GM19239 (cell line): ENCODE measurements at regions not wholly inside any gene's neighbourhood (a gene's known extent, or its start where the extent isn't known, plus 50 kb on each side); places are given as distances from the start of the nearest gene placed in this dataset.

Experiments
- DNase-seq: peaks from one replicate; pipeline ENCODE4 v3.0.0; 2011; ENCODE audit warnings: low spot score; ENCODE audit not compliant: insufficient read length
- FAIRE-seq: peaks from 2 replicates; lab custom pipeline; 2011; peaks lifted over from hg19 to GRCh38; lab: Jason Lieb, UNC

DNA sequence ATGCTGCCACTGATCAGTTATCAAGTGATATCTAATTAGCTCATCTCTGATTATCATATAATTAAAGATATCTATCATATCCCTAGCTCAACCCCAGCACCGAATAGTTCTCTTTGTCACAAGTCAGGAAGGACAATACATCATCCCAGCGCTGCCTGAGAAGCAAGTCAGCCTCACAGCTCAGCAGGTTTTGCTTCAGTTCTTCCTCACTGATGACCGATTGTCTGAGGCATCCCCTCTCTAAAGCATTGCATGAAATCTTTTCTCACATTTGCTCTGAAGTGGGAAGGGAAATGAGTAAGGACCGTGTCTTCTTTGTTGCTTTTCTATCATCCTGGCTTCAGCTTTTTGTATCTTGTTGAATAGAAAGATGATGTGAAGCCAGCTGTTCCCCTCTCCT is 247.9 kb downstream of the CMPK2 start:
- no peak for DNase-seq
- FAIRE-seq: no peak

GRCh38 chr2:6618201-6618600 is 247.5 kb downstream of the CMPK2 start:
- FAIRE-seq: no peak
- no peak for DNase-seq

GRCh38 chr2:6623746-6624145 is 242.0 kb downstream of the CMPK2 start:
- FAIRE-seq: no peak
- no peak for DNase-seq

DNA sequence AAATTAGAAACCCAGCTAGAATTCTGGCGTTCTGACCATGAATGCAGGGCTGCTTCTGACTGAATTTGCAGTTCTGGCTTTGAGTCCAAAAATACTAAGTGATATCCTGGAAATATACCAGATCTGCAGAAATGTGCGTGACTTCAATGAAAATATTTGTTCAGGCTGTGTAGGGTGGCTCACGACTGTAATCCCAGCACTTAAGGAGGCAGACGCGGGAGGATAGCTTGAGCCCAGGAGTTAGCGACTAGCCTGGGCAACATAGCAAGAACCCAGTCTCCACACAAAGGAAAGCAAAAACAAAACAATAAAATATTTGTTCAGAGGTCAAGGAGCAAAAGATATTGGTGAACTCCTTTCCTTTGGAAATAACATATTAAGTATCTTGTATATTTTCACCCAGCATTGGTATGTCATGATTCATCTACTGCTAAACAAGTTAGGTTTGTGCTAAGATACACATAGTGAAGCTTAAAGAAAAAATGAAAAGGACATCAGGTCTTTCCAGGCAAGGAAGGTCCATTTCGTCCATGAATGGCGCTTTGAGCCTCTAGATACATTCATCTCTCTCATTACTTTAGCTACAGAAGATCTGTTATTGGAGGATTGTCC is 239.2 kb downstream of the CMPK2 start:
- no peak for DNase-seq
- no peak for FAIRE-seq

DNA sequence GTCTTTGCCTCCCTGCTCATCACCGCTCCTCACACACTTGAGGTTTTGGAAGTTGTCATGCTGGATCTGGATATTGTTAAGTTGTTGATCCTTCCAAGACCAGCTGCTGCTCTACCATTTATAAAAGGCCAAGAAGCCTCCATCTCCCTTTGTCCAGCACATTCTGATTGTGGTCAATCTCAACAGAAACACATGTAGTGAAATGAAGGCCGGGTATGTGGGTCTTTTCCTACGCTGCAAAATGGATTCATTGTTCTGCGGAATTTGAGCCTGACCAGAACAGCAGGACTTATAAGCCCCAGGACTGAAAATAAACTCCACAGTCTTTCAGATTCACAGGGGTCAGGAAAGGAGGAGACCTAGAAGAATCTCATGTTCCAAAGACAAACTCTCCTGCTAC is 238.4 kb downstream of the CMPK2 start:
- FAIRE-seq: no peak
- no peak for DNase-seq

DNA sequence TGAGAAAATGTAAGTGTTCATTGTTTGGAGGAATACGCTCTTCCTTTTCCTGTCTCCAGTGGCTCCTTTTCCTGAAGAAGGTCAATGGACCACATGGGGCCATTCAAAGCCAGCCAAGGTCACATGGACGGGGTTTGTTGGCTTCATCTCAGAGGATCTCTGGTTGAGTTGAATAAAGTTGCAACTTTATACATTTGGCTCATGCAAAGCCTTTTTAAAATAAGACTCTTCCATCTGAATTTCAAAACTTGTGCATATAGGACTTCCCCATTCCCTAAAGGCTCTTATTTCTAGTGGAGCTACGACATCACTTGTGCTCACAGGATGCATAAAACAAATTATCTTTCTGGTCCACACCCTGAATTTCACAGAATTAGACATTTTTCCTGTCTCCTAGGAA is 235.5 kb downstream of the CMPK2 start:
- DNase-seq (no peak), FAIRE-seq (no peak)

DNA sequence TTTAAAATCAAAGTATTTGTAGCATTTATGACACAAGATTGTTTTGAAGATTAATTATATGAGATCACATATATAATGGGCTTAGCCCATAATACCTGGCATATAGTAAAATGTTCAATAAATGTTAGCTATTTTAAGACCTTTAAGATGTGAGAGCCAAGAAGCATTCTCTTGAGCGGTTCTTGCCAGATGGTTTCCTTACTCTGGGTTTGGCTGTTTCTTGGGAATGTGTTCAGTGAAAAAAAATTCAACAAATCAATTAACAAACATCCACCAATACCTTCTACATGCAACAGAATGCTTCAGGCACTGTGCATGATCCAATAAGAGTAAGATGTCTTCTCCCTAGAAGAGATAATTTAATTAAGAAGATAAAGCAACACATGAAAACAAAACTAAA is 230.4 kb downstream of the CMPK2 start:
- DNase-seq: no peak
- no peak for FAIRE-seq

DNA sequence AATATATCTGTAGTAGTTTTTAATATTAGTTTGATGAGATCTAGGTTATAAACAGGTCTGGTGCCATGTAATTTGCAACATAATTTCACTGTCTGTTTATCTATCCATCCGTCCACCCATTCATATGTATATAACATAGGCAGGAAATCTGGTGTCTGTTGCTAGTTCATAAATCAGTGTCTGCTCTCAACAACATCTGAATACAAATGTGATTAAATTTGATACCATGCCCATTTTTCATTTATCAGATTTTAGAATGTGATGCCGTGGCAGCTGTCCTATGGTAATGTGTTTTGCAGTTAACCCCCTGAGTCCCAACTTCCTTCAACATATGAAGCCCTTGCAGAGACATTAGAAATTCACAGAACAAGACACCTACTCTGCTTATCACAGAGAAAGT is 228.4 kb downstream of the CMPK2 start:
- DNase-seq (no peak), FAIRE-seq (no peak)

- FAIRE-seq (no peak), DNase-seq (no peak)
These were observed 225.6 kb downstream of the CMPK2 start for GRCh38 chr2:6639929-6640620.

GRCh38 chr2:6640621-6641015 is 225.1 kb downstream of the CMPK2 start:
- DNase-seq (no peak), FAIRE-seq (no peak)

DNA sequence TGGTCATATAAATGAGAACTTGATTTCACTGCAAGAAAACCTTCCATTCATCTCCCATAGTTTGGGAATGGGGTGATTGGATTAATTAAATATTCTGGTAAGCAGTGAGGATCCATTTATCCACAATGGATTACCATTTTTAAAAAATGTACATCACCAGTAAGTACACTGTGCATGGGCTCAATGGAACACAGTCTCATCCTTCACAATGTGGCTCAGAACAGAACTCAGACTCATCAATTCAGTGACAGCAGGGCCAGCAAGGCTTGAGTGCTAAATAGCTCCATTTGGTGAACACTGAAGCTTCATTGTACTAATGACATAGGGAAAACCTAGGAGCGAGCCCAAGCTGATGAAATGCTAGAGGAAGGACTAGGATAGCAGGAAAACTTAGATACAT is 223.8 kb downstream of the CMPK2 start:
- DNase-seq (no peak), FAIRE-seq (no peak)

GRCh38 chr2:6644261-6644660 is 221.4 kb downstream of the CMPK2 start:
- DNase-seq (no peak), FAIRE-seq (no peak)

DNA sequence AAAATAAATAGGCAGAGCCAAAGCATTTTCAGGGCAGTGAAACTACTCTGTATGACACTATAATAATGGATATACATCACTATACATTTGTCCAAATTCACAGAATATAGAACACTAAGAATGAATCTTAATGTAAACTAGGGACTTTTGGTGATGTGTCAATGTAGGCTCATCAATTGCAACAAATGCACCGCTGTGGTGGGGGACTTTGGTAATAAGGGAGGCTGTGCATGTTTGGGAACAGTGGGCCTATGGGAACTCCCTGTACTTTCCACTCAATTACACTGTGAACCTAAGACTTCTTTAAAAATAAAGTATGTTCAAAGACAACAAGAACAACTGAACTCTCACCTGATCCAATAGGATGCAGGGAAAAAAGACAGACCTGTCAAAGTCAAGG is 220.7 kb downstream of the CMPK2 start:
- DNase-seq (no peak), FAIRE-seq (no peak)

- DNase-seq (no peak), FAIRE-seq (no peak)
These were observed 220.0 kb downstream of the CMPK2 start for GRCh38 chr2:6645672-6646071.

DNA sequence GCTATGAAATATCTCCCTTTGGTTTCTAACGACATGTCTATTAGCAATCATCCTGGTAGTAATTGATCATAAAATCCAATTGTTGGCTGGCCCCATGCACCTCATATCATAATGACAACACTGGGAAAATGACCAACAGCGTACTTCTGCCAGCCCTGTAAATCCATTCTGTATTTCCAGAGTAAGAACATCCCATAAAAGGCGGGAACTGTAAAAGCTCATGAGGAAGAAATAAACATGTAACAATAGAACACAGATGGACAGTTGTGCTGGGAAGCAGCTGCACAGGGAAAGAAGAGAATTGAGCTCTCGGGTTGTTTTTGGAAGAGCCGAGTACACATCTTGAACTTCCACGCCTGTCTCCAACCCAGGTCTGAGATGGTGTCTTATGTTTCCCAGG is 218.7 kb downstream of the CMPK2 start:
- DNase-seq (no peak), FAIRE-seq (no peak)

DNA sequence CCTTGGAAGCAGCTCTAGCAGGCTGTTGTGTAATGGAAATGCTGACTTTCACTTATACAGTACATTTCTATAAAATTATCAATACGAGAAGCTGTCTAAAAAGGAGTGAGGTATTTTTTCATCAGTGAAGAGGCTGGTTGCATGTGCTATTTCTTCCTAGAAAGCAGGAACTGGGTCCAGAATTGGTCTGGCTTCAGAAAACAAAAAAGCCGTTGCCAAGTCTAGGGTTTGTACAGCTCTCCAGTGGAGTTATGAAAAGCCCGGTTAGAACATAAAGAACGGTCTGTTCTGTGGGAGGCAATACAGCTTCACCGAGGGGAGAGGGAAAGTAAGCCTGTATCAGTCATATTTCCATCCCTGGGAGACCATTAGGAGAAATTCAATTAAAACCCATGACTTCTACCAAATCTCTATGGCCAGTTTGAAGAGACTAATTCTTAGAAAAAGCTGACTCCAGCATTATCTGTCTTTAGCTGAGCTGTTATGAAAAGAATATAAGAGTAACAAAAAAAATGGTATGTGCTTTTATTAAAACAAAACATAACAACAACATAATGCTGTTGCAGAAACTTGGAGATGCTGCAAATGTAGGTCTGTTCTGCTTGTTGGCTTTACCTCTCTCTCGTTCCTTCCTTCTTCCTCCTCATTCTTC is 217.0 kb downstream of the CMPK2 start:
- no peak for DNase-seq
- FAIRE-seq: no peak

DNA sequence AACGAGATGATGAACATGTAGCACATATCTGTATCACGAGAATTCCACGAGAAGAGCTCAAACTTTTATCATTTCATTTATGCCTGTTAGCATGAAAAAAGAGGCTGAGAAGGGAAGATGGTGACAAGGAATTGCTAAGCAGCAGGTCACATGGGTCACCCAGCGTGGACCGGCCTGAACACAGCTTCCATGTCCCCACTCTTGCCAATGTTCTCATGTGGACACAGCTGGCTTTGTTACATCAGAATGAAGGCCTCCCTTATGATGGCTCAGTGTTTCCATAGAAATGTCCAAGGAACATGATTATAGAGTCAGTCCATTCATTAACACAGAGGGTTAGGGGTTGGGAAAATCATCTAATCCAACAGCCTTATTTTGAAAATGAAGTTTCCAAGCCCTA is 215.4 kb downstream of the CMPK2 start:
- no peak for DNase-seq
- FAIRE-seq: no peak

- DNase-seq: no peak
These were observed 213.5 kb downstream of the CMPK2 start for GRCh38 chr2:6652251-6652650.

DNA sequence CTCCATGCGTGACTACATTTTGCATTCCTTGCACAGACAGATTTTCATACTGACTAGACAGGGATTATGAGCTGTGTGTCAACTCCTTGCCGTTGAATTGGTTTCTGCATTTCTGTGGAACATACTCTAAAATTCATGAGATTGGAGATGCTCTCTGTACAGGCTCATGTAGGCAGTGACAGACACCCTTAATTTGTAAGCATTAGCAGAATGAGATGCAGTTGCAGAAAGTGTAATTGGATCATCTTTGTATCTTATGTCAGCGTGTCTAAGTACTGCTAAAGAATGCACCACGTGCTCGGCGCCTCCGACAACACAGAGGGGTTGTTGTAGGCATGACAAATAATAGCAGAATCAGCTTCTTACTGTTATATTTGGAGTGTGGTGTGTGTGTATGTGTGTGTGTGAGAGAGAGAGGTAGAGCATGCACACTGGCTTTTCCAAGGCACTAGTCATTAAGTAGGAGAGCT is 212.4 kb downstream of the CMPK2 start:
- no peak for DNase-seq
- FAIRE-seq: no peak

More at GRCh38 chr2:6652251-6652650, 213.5 kb downstream of the CMPK2 start:
- no peak for FAIRE-seq

- FAIRE-seq (no peak), DNase-seq (no peak)
These were observed 211.4 kb downstream of the CMPK2 start for GRCh38 chr2:6654279-6654678.

DNA sequence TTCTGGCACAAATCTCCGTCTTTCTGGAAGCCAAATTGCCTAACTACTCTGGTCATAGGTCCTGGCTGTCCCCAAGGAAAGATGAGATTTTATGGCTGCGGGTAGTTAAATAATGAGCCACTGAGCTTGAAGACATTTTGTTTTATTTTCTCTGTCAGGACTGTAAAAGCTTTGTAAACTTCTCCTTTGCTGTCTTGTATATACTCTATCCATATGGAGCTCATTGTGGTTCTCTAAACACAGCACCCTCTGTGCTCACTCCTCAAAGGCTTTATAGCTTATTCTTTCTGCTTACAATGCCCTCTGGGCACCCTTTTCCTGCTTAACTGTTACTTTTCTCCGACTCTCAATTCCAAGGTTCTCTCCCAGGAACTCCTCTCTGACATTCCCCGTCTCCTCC is 209.1 kb downstream of the CMPK2 start:
- no peak for DNase-seq
- FAIRE-seq: no peak

- DNase-seq: no peak
- no peak for FAIRE-seq
These were observed 208.6 kb downstream of the CMPK2 start for GRCh38 chr2:6657136-6657535.
